ENCODE measurements at regions not wholly inside any gene's neighbourhood (a gene's known extent, or its start where the extent isn't known, plus 50 kb on each side); places are given as distances from the start of the nearest gene placed in this dataset.

DNA sequence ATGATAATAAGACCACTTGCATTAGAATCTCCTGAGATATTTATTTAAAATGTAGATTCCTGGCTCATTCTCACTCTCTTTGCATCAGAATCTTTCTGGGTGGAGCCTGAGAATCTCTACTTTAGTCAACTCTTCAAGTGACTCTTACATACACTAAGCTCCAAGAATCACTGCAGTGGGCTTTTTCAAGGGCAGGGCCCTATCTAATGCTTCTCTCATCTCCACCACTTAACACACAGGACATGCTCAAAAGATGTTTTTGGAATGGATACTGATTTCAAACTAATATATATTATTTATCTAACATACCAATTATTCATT, 68.9 kb upstream of the GAP43 start:
- no peak for FAIRE-seq

DNA sequence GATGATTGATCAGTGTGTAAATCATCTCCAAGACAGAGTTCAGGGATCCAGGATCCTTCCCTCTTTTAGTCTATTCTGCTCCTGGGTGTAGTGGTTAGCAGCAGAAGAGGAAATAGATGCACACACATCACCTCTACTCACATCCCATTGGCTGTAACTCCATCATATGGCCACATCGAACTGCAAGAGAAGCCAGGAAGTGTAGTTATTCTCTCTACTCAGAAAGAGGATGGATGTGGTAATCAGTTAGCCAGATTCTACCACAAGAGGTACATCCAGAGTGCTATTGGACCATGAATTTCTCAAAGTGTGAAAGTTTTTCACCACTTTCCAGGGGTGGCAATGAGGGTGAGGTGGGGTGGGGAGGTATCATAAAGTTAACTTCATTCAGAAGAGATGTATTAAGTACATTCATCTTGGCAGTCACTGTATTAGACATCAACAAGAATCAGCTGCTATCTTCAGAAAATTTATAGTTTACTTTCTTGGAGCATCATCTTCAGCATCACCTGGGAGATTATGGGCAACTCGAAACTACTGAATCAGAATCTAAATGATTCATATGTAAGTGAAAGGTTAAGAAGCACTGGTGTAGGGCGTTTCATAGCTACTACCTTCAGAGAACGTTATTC, 60.6 kb upstream of the GAP43 start:
- Histone ChIP-seq H3K27ac (no peak overlapping the region), H3K4me2 (no peak overlapping the region), H3K4me3 (no peak overlapping the region), H3K4me1 (no peaks in the 10 kb centered on the region), H3K9me3 (no peaks in the 10 kb centered on the region)
- POLR2A ChIA-PET = no interaction called here
- TF ChIP-seq JUN (IDR thresholded peaks at IDR 0.05) = no peak
- no peak for TF ChIP-seq RNF2 (IDR thresholded peaks at IDR 0.05; ENCODE audit: borderline replicate concordance, low read depth)
- TF ChIP-seq BHLHE40 (IDR thresholded peaks at IDR 0.05; ENCODE audit: low read depth, low read length) = no peak
- TF ChIP-seq MAFK (IDR thresholded peaks at IDR 0.05; ENCODE audit: partially characterized antibody) = no peak
- no peak for TF ChIP-seq CEBPB (IDR thresholded peaks at IDR 0.05)
- TF ChIP-seq POLR2AphosphoS2 (conservative IDR thresholded peaks at IDR 0.05; ENCODE audit: low read length) = no peak
- no peak for TF ChIP-seq EHF (CRISPR knock-in tag; IDR thresholded peaks at IDR 0.05)
- no peak for TF ChIP-seq KDM1A (IDR thresholded peaks at IDR 0.05; ENCODE audit: low read depth)
- TF ChIP-seq, protein P1, sequence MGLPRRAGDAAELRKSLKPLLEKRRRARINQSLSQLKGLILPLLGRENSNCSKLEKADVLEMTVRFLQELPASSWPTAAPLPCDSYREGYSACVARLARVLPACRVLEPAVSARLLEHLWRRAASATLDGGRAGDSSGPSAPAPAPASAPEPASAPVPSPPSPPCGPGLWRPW (IDR thresholded peaks at IDR 0.05) = no peak
- no peak for TF ChIP-seq ESRRA (IDR thresholded peaks at IDR 0.05; ENCODE audit: borderline replicate concordance, low read length)
- TF ChIP-seq, protein P2, sequence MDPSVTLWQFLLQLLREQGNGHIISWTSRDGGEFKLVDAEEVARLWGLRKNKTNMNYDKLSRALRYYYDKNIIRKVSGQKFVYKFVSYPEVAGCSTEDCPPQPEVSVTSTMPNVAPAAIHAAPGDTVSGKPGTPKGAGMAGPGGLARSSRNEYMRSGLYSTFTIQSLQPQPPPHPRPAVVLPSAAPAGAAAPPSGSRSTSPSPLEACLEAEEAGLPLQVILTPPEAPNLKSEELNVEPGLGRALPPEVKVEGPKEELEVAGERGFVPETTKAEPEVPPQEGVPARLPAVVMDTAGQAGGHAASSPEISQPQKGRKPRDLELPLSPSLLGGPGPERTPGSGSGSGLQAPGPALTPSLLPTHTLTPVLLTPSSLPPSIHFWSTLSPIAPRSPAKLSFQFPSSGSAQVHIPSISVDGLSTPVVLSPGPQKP (IDR thresholded peaks at IDR 0.05; ENCODE audit: low read depth, low read length) = no peak
- TF ChIP-seq FOSB (CRISPR knock-in tag; IDR thresholded peaks at IDR 0.05) = no peak
- TF ChIP-seq, protein P3, sequence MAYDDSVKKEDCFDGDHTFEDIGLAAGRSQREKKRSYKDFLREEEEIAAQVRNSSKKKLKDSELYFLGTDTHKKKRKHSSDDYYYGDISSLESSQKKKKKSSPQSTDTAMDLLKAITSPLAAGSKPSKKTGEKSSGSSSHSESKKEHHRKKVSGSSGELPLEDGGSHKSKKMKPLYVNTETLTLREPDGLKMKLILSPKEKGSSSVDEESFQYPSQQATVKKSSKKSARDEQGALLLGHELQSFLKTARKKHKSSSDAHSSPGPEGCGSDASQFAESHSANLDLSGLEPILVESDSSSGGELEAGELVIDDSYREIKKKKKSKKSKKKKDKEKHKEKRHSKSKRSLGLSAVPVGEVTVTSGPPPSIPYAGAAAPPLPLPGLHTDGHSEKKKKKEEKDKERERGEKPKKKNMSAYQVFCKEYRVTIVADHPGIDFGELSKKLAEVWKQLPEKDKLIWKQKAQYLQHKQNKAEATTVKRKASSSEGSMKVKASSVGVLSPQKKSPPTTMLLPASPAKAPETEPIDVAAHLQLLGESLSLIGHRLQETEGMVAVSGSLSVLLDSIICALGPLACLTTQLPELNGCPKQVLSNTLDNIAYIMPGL (CRISPR knock-in tag; IDR thresholded peaks at IDR 0.05; ENCODE audit: borderline replicate concordance) = no peak
- FAIRE-seq (no peak), DNase-seq (ENCODE audit: low read depth in 1 of 2, low spot score in 1 of 2) (no peak), ATAC-seq (no peak)
- CTCF ChIA-PET = no interaction called here
- WGBS (ENCODE audit: missing lambda C conversion rate) = 3% methylated on average over 4 of the region's 4 CpGs

More for the DNA sequence above, 68.9 kb upstream of the GAP43 start:
- no peaks in the 10 kb centered on the region for H3K9me3 ChIP-seq
- no peaks in the 10 kb centered on the region for H3K4me1 ChIP-seq
- no peak overlapping the region for H3K4me3 ChIP-seq
- H3K27ac ChIP-seq = no peak overlapping the region
- no peak for ATAC-seq
- ChIA-PET POLR2A (no interaction called here), CTCF (no interaction called here)
- no peak overlapping the region for H3K4me2 ChIP-seq
- DNase-seq (ENCODE audit: low read depth in 1 of 2, low spot score in 1 of 2) = no peak
- no peak for TF ChIP-seq ZSCAN20 (CRISPR knock-in tag; IDR thresholded peaks at IDR 0.05)
- no peak for TF ChIP-seq HDAC2 (IDR thresholded peaks at IDR 0.05)
- TF ChIP-seq, protein P4, sequence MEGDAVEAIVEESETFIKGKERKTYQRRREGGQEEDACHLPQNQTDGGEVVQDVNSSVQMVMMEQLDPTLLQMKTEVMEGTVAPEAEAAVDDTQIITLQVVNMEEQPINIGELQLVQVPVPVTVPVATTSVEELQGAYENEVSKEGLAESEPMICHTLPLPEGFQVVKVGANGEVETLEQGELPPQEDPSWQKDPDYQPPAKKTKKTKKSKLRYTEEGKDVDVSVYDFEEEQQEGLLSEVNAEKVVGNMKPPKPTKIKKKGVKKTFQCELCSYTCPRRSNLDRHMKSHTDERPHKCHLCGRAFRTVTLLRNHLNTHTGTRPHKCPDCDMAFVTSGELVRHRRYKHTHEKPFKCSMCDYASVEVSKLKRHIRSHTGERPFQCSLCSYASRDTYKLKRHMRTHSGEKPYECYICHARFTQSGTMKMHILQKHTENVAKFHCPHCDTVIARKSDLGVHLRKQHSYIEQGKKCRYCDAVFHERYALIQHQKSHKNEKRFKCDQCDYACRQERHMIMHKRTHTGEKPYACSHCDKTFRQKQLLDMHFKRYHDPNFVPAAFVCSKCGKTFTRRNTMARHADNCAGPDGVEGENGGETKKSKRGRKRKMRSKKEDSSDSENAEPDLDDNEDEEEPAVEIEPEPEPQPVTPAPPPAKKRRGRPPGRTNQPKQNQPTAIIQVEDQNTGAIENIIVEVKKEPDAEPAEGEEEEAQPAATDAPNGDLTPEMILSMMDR (IDR thresholded peaks at IDR 0.05) = no peak
- TF ChIP-seq JUN (IDR thresholded peaks at IDR 0.05) = no peak
- TF ChIP-seq EHMT2 (IDR thresholded peaks at IDR 0.05; ENCODE audit: low read depth) = no peak
- no peak for TF ChIP-seq NR3C1 (IDR thresholded peaks at IDR 0.05)
- no peak for TF ChIP-seq POLR2AphosphoS2 (conservative IDR thresholded peaks at IDR 0.05; ENCODE audit: low read length)
- no peak for TF ChIP-seq CBX2 (IDR thresholded peaks at IDR 0.05; ENCODE audit: borderline replicate concordance, low read depth)
- no peak for TF ChIP-seq MAZ (IDR thresholded peaks at IDR 0.05; ENCODE audit: borderline replicate concordance, low read depth, low read length)

DNA sequence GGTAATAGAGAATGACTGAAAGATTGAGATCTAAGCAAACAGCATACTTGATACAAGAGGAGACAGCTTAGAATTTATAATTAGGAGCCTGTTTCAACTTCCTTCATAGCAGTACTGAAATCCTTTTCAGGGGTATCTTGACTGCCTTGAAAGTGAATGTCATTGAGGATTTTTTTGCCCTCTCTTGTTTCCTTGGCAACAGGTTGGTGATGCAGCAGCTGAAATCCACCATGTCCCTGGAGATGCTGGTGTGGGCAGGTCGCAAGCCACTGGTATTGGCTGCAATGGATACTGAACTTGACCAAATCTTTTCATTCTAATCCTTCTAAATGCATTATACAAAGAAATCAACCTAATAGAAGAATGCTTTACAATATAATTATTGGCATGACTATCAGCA, 59.3 kb upstream of the GAP43 start:
- FAIRE-seq (no peak), ATAC-seq (no peak), DNase-seq (ENCODE audit: low read depth in 1 of 2, low spot score in 1 of 2) (no peak)
- Histone ChIP-seq H3K4me3 (no peak overlapping the region), H3K9me3 (no peaks in the 10 kb centered on the region), H3K27ac (no peak overlapping the region), H3K4me1 (no peaks in the 10 kb centered on the region), H3K4me2 (no peak overlapping the region)
- TF ChIP-seq HOXA7 (CRISPR knock-in tag; IDR thresholded peaks at IDR 0.05) (no peak), POLR2A (IDR thresholded peaks at IDR 0.05; ENCODE audit: low read length) (no peak), SMC3 (IDR thresholded peaks at IDR 0.05) (no peak), CEBPB (IDR thresholded peaks at IDR 0.05) (no peak), ZC3H11A (IDR thresholded peaks at IDR 0.05) (no peak), MAZ (IDR thresholded peaks at IDR 0.05; ENCODE audit: borderline replicate concordance, low read depth, low read length) (no peak), ZNF302 (CRISPR knock-in tag; IDR thresholded peaks at IDR 0.05) (no peak), FOXS1 (CRISPR knock-in tag; IDR thresholded peaks at IDR 0.05) (no peak)
- TF ChIP-seq, protein P5, sequence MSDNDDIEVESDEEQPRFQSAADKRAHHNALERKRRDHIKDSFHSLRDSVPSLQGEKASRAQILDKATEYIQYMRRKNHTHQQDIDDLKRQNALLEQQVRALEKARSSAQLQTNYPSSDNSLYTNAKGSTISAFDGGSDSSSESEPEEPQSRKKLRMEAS (IDR thresholded peaks at IDR 0.05) = no peak
- POLR2A ChIA-PET = no interaction called here
- CTCF ChIA-PET = no interaction called here
- whole genome bisulfite sequencing (ENCODE audit: missing lambda C conversion rate) = 17% methylated on average over 1 of the region's 1 CpG

All from A549 (cell line).